CD4-positive, CD25-positive, alpha-beta regulatory T cell (primary cell): ENCODE measurements at regions not wholly inside any gene's neighbourhood (a gene's known extent, or its start where the extent isn't known, plus 50 kb on each side); places are given as distances from the start of the nearest gene placed in this dataset.
"Not testable (repeated sequence)": the region's sequence is repeated elsewhere in the genome, so short reads cannot be mapped to it uniquely, and the experiment has no call there.

ENCODE experiments used
- ATAC-seq, 2 donors: fragments of 150-1000 bp; cut with Tn5 transposase; one replicate each; pipeline ENCODE4 v1.10.0; 2021; ENCODE audit warnings: low read depth in 2 of 2, moderate number of reproducible peaks in 2 of 2, moderate library complexity in 1 of 2
- DNase-seq, 3 donors: peaks; one replicate each; pipeline versions ENCODE4 v3.0.0 to v3.0.0-alpha.2; 2012 to 2022; ENCODE audit warnings: mixed read lengths in 1 of 3
- H3K27ac ChIP-seq: one replicate; pipeline ENCODE4 v1.7.0; 2013; ENCODE audit warnings: mild to moderate bottlenecking, low read length; ENCODE audit not compliant: insufficient read depth, poor library complexity, severe bottlenecking
- H3K27me3 ChIP-seq: one replicate; pipeline ENCODE4 v1.7.0; 2013; ENCODE audit warnings: low read length; ENCODE audit not compliant: control insufficient read depth, insufficient read depth
- H3K36me3 ChIP-seq: one replicate; pipeline ENCODE4 v1.7.0; 2013; ENCODE audit warnings: mild to moderate bottlenecking, low read length, moderate library complexity; ENCODE audit not compliant: control insufficient read depth, insufficient read depth
- H3K4me1 ChIP-seq: 2 replicates; pipeline ENCODE4 v1.7.0; 2013; ENCODE audit warnings: mild to moderate bottlenecking, low read length; ENCODE audit not compliant: insufficient read depth, control insufficient read depth, poor library complexity, severe bottlenecking
- H3K4me3 ChIP-seq: one replicate; pipeline ENCODE4 v1.7.0; 2013; ENCODE audit warnings: low read depth, mild to moderate bottlenecking, low read length, moderate library complexity
- H3K9me3 ChIP-seq, 2 experiments: 1 replicate in 1 of 2; 2 replicates in 1 of 2; pipeline ENCODE4 v1.7.0; 2013; ENCODE audit warnings: low read length in 2 of 2, mild to moderate bottlenecking in 1 of 2, moderate library complexity in 1 of 2; ENCODE audit not compliant: control insufficient read depth in 2 of 2
- H3K27ac Mint-ChIP-seq, 3 donors: one replicate each; pipeline ENCODE4 v1.8.0; 2020 to 2022; ENCODE audit warnings: mild to moderate bottlenecking in 3 of 3, mixed read lengths in 3 of 3, moderate library complexity in 2 of 3
- H3K27me3 Mint-ChIP-seq: one replicate; pipeline ENCODE4 v1.8.0; 2022; ENCODE audit warnings: mild to moderate bottlenecking, mixed read lengths
- H3K36me3 Mint-ChIP-seq: one replicate; pipeline ENCODE4 v1.8.0; 2020; ENCODE audit warnings: mixed read lengths
- H3K4me1 Mint-ChIP-seq, 4 donors: one replicate each; pipeline ENCODE4 v1.8.0; 2020 to 2022; ENCODE audit warnings: mixed read lengths in 4 of 4, mild to moderate bottlenecking in 1 of 4
- H3K4me3 Mint-ChIP-seq, 4 donors: one replicate each; pipeline ENCODE4 v1.8.0; 2020 to 2022; ENCODE audit warnings: mild to moderate bottlenecking in 4 of 4, mixed read lengths in 4 of 4, moderate library complexity in 3 of 4
- H3K9me3 Mint-ChIP-seq, 7 donors: one replicate each; pipeline ENCODE4 v1.8.0; 2020 to 2022; ENCODE audit warnings: mixed read lengths in 7 of 7, mild to moderate bottlenecking in 3 of 7, moderate library complexity in 2 of 7

GRCh38 chr4:186404562-186405134 is 138.7 kb downstream of the F11 start:
- no peak overlapping the region for H3K4me3 ChIP-seq
- H3K27me3 ChIP-seq = no peaks in the 10 kb centered on the region
- H3K36me3 ChIP-seq = no peaks in the 10 kb centered on the region
- H3K4me1 Mint-ChIP-seq = no peaks in the 10 kb centered on the region
- H3K36me3 Mint-ChIP-seq = no peaks in the 10 kb centered on the region
- H3K9me3 ChIP-seq = no peaks in the 10 kb centered on the region
- H3K9me3 Mint-ChIP-seq = peaks cover 0 to 11% (median 0%) of the 10 kb centered on the region in 7 donors
- H3K27ac Mint-ChIP-seq = no peak overlapping the region
- DNase-seq = no peak
- H3K4me1 ChIP-seq = no peaks in the 10 kb centered on the region
- ATAC-seq = no peak
- no peak overlapping the region for H3K27ac ChIP-seq
- H3K4me3 Mint-ChIP-seq = no peak overlapping the region
- no peaks in the 10 kb centered on the region for H3K27me3 Mint-ChIP-seq

DNA sequence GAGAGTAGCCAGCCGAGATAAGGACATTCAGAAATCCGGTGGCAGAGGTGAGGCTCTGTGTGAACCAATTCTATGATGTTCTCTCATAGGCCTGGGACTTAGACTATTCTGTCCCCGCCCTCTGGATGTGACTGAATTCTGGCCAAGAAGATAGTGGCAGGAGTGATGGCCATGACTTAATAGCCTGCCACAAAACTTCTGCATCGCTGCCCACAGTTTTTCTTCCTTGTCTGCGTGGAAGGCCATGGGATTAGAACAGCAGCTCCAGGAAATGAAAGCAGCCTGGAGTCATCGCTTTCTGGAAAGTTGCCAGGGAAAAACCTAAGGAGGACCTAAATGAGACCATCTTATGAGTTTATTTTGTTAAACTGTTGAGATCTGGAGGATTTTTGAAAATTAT is 134.7 kb downstream of the F11 start:
- peaks cover 0 to 5% (median 0%) of the 10 kb centered on the region in 7 donors for H3K9me3 Mint-ChIP-seq
- no peaks in the 10 kb centered on the region for H3K9me3 ChIP-seq
- H3K27ac ChIP-seq = no peak overlapping the region
- H3K4me1 ChIP-seq = no peaks in the 10 kb centered on the region
- H3K27ac Mint-ChIP-seq = no peak overlapping the region
- H3K4me3 ChIP-seq = no peak overlapping the region
- ATAC-seq (no peak), DNase-seq (no peak)
- no peaks in the 10 kb centered on the region for H3K27me3 Mint-ChIP-seq
- H3K36me3 ChIP-seq = no peaks in the 10 kb centered on the region
- no peaks in the 10 kb centered on the region for H3K36me3 Mint-ChIP-seq
- H3K4me3 Mint-ChIP-seq = no peak overlapping the region
- no peaks in the 10 kb centered on the region for H3K4me1 Mint-ChIP-seq
- no peaks in the 10 kb centered on the region for H3K27me3 ChIP-seq

- Mint-ChIP-seq H3K36me3 (no peaks in the 10 kb centered on the region), H3K9me3 (peaks cover 0 to 2% (median 0%) of the 10 kb centered on the region in 7 donors), H3K27me3 (no peaks in the 10 kb centered on the region), H3K27ac (no peak overlapping the region), H3K4me3 (no peak overlapping the region), H3K4me1 (no peaks in the 10 kb centered on the region)
- DNase-seq (no peak), ATAC-seq (no peak)
- Histone ChIP-seq H3K4me3 (no peak overlapping the region), H3K9me3 (no peaks in the 10 kb centered on the region), H3K27me3 (no peaks in the 10 kb centered on the region), H3K4me1 (no peaks in the 10 kb centered on the region), H3K27ac (no peak overlapping the region), H3K36me3 (no peaks in the 10 kb centered on the region)
These were observed 126.0 kb downstream of the F11 start for GRCh38 chr4:186392017-186392416.

DNA sequence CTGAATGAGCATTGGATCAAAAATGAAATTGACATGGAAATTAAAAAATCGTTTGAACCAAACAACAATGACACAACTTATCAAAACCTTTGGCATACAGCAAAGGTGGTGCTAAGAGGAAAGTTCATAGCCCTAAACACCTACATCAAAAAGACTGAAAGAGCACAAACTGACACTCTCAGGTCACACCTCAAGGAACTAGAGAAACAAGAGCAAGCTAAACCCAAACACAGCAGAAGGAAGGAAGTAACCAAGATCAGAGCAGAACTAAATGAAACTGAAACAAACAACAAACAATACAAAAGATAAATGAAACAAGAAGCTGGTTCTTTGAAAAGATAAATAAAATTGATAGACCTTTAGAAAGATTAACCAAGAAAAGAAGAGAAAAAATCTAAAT is 118.3 kb downstream of the F11 start:
- not testable (repeated sequence) for H3K36me3 ChIP-seq, H3K4me3 Mint-ChIP-seq, H3K27me3 ChIP-seq, H3K4me1 Mint-ChIP-seq, H3K4me1 ChIP-seq, H3K9me3 ChIP-seq, H3K36me3 Mint-ChIP-seq, H3K27ac ChIP-seq, H3K27ac Mint-ChIP-seq, H3K27me3 Mint-ChIP-seq, H3K4me3 ChIP-seq, ATAC-seq
- DNase-seq = peak in 1 of 3 donors; percentile 4
- peaks cover 0 to 11% (median 4%) of the 10 kb centered on the region in 7 donors for H3K9me3 Mint-ChIP-seq

GRCh38 chr4:186368281-186368680 is 102.3 kb downstream of the F11 start:
- no peaks in the 10 kb centered on the region for H3K27me3 Mint-ChIP-seq
- peaks cover 2 to 14% (median 6%) of the 10 kb centered on the region in 7 donors for H3K9me3 Mint-ChIP-seq
- H3K36me3 ChIP-seq = no peaks in the 10 kb centered on the region
- no peaks in the 10 kb centered on the region for H3K27me3 ChIP-seq
- H3K9me3 ChIP-seq = peaks cover 6 to 7% of the 10 kb centered on the region in 2 experiments
- ATAC-seq = no peak
- H3K27ac Mint-ChIP-seq = no peak overlapping the region
- H3K4me3 ChIP-seq = no peak overlapping the region
- H3K4me1 ChIP-seq = no peaks in the 10 kb centered on the region
- no peak overlapping the region for H3K27ac ChIP-seq
- no peak overlapping the region for H3K4me3 Mint-ChIP-seq
- DNase-seq = no peak
- H3K4me1 Mint-ChIP-seq = no peaks in the 10 kb centered on the region
- peaks cover 7% of the 10 kb centered on the region for H3K36me3 Mint-ChIP-seq

DNA sequence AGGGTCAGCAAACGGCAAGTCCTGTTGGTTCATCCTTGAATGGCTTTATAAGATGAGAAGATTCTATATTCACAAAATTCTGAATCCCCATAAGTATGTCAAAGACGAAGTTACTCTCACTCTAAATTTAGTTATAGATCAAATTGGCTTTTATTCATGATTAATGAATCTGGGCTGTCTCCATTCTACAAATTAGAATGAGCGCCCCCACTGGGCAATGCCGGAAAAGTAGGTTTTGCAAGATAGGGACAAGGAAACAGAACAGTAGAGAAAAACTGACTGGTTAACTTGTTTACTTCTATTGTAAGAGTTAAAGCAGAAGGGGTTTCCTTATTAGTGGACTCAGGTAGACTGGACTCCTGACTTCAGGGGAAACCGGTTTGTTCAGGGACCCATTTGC is 100.3 kb downstream of the F11 start:
- Mint-ChIP-seq H3K27ac (no peak overlapping the region), H3K4me1 (no peaks in the 10 kb centered on the region), H3K4me3 (no peak overlapping the region), H3K36me3 (peaks cover 7% of the 10 kb centered on the region), H3K27me3 (no peaks in the 10 kb centered on the region), H3K9me3 (peaks cover 2 to 14% (median 6%) of the 10 kb centered on the region in 7 donors)
- no peak for ATAC-seq
- no peak for DNase-seq
- no peaks in the 10 kb centered on the region for H3K36me3 ChIP-seq
- peaks cover 6 to 7% of the 10 kb centered on the region in 2 experiments for H3K9me3 ChIP-seq
- no peaks in the 10 kb centered on the region for H3K4me1 ChIP-seq
- H3K27ac ChIP-seq = no peak overlapping the region
- no peaks in the 10 kb centered on the region for H3K27me3 ChIP-seq
- no peak overlapping the region for H3K4me3 ChIP-seq

DNA sequence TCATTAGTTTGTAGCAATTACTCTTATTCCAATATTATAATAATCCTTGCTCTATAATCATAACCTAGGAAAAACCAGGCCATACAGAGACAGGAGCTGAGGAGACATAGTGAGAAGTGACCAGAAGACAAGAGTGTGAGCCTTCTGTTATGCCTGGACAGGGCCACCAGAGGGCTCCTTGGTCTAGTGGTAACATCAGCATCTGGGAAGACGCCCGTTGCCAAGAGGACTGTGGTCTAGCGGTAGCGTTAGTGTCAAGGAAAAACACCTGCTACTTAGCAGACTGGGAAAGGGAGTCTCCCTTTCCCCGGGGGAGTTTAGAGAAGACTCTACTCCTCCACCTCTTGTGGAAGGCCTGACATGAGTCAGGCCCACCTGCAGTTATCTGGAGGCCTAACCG is 97.0 kb downstream of the F11 start:
- H3K27me3 Mint-ChIP-seq, H3K27me3 ChIP-seq, H3K27ac Mint-ChIP-seq, H3K36me3 Mint-ChIP-seq, ATAC-seq, H3K27ac ChIP-seq, H3K4me1 ChIP-seq, H3K36me3 ChIP-seq, DNase-seq, H3K9me3 ChIP-seq, H3K4me3 Mint-ChIP-seq, H3K4me1 Mint-ChIP-seq, H3K4me3 ChIP-seq: not testable (repeated sequence)
- H3K9me3 Mint-ChIP-seq = peaks cover 2 to 14% (median 6%) of the 10 kb centered on the region in 7 donors

DNA sequence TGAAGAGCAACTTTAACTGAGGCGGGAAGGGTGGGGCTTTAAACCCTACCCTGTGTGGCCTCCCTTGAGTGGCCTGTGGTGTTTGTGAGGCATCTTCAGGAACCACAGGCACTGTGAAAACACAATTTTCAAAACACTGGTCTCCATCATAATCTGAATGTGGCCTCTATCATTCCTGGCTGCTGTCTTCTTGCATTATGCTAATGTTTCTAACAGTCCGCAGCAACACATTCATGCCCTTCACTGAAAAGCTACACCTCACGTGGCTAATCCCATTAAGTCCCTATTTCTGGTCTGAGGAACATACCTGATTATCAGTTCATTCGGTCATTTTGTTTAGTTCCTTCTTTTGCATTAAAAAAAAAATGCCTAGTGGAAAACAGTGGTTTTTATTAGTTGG is 94.6 kb downstream of the F11 start:
- Mint-ChIP-seq H3K27me3 (no peaks in the 10 kb centered on the region), H3K4me3 (no peak overlapping the region), H3K9me3 (peaks cover 2 to 14% (median 6%) of the 10 kb centered on the region in 7 donors), H3K4me1 (peaks cover 0 to 2% (median 0%) of the 10 kb centered on the region in 4 donors), H3K27ac (no peak overlapping the region), H3K36me3 (peaks cover 7% of the 10 kb centered on the region)
- ATAC-seq (no peak), DNase-seq (no peak)
- Histone ChIP-seq H3K9me3 (peaks cover 6 to 7% of the 10 kb centered on the region in 2 experiments), H3K27ac (no peak overlapping the region), H3K4me3 (no peak overlapping the region), H3K36me3 (no peaks in the 10 kb centered on the region), H3K4me1 (no peaks in the 10 kb centered on the region), H3K27me3 (no peaks in the 10 kb centered on the region)
